ENCODE measurements at regions not wholly inside any gene's neighbourhood (a gene's known extent, or its start where the extent isn't known, plus 50 kb on each side); places are given as distances from the start of the nearest gene placed in this dataset.

DNA sequence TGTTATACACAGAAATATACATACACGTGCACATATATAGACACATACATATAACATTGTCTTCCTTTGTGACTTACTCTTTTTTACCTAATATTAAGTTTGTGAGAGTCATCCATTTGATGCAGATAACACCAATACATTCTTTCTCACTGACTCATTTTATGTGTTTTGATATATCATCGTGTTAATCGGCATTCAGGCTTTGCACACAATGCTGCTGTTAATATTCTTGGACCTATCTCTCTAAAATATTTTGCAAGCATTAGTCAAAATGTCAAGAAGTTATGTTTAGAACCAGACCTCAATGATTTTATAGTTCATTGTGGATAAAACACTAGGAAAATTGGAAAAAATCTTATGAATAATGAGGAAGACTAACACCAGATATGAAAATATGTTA is 441.1 kb downstream of the LRATD1 start:
- Histone ChIP-seq H3K27me3 (ENCODE audit: control insufficient read depth, insufficient read depth, low read length) (no peaks in the 10 kb centered on the region), H3K4me3 (ENCODE audit: low read length) (no peak overlapping the region), H3K9ac (ENCODE audit: low read length) (no peak overlapping the region), H3K4me1 (ENCODE audit: control insufficient read depth, insufficient read depth, low read length) (no peaks in the 10 kb centered on the region), H3K27ac (ENCODE audit: low read depth, low read length) (no peak overlapping the region), H3K36me3 (ENCODE audit: control insufficient read depth, insufficient read depth, low read length) (no peaks in the 10 kb centered on the region)

DNA sequence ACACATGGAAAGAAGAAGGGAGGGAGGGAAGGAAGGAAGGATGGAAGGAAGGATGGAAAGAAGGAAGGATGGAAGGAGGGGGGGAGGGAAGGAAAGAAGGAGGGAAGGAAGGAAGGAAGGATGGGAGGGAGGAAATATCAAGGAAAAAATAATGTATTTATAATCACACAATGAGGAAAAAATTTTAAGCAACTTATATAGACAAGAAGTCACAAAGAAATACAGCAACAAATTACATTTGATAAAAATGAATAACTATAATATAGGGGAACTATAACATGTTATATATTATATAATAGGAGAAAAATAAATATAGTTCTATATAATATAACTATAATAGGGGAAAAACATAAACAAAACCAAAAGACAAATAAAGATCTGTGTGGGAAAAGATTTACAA is 441.8 kb downstream of the LRATD1 start:
- Histone ChIP-seq H3K9ac (ENCODE audit: low read length) (no peak overlapping the region), H3K36me3 (ENCODE audit: control insufficient read depth, insufficient read depth, low read length) (no peaks in the 10 kb centered on the region), H3K4me3 (ENCODE audit: low read length) (no peak overlapping the region), H3K4me1 (ENCODE audit: control insufficient read depth, insufficient read depth, low read length) (no peaks in the 10 kb centered on the region), H3K27me3 (ENCODE audit: control insufficient read depth, insufficient read depth, low read length) (no peaks in the 10 kb centered on the region), H3K27ac (ENCODE audit: low read depth, low read length) (no peak overlapping the region)

DNA sequence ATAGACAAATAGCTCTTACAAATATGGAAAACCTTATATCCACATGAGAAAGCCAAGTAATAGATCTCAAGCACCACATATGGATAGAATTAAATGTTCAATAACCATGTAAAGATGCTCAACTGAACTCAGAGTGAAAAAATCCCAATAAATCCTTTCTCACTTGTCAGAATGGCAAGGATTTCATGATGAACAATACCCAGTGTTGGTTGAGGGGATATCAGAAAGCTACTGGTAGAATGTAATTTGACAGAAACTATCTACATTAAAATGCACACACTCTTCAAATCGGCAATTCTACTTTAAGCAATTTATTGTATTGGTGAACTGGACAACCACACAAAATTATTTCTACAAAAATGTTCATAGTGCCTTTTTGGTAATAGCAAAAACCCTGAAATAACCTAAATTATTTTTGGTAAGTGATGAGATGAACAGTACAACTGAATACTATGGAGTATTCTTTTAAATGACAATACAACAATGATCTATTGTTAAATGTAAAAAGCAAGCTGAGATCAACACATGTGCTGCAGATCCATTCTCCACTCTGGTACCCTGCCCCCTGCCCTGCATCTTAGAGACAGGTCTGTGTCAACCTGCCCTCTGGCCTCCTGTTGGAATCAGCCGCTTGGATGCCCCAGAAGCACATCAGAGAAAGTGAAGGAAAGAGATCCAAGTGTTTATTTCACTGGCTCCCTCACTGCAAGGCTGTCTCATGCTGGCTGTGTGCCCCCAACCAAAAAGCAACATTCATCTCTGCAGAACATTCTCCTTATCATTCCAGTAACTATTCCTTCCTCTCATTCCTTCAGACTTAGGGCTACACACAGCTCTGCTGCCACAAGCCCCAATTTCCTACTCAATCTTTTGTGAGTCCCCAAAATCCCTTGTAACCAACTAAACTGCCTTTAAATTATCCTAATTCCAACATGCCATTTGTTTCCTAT is 442.5 kb downstream of the LRATD1 start:
- Histone ChIP-seq H3K4me1 (ENCODE audit: control insufficient read depth, insufficient read depth, low read length) (no peaks in the 10 kb centered on the region), H3K27ac (ENCODE audit: low read depth, low read length) (no peak overlapping the region), H3K4me3 (ENCODE audit: low read length) (no peak overlapping the region), H3K9ac (ENCODE audit: low read length) (no peak overlapping the region), H3K27me3 (ENCODE audit: control insufficient read depth, insufficient read depth, low read length) (no peaks in the 10 kb centered on the region), H3K36me3 (ENCODE audit: control insufficient read depth, insufficient read depth, low read length) (no peaks in the 10 kb centered on the region)

DNA sequence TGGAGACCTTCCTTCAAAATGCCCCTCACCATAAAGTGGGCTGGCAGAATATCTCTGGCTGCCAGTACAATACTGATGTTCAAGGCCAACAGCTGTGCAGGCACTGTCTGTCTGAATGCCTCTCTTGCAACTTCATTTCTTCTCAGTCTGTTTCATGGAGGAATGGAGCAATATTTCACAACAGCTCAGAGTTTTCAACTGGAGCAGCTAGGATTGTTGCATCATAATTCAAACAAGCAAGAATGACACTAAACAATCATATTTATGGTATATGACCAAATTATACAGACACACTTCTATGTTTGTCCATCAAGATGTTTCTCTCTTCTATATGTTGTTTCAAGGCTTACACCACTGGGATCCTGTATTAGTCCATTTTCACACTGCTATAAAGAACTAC is 444.2 kb downstream of the LRATD1 start:
- no peaks in the 10 kb centered on the region for H3K36me3 ChIP-seq (ENCODE audit: control insufficient read depth, insufficient read depth, low read length)
- no peak overlapping the region for H3K9ac ChIP-seq (ENCODE audit: low read length)
- no peak overlapping the region for H3K4me3 ChIP-seq (ENCODE audit: low read length)
- no peaks in the 10 kb centered on the region for H3K4me1 ChIP-seq (ENCODE audit: control insufficient read depth, insufficient read depth, low read length)
- no peaks in the 10 kb centered on the region for H3K27me3 ChIP-seq (ENCODE audit: control insufficient read depth, insufficient read depth, low read length)
- H3K27ac ChIP-seq (ENCODE audit: low read depth, low read length), result no peak overlapping the region

GRCh38 chr2:15081356-15081755 is 448.8 kb downstream of the LRATD1 start:
- no peak overlapping the region for H3K4me3 ChIP-seq (ENCODE audit: low read length)
- H3K9ac ChIP-seq (ENCODE audit: low read length), result no peak overlapping the region
- no peak overlapping the region for H3K27ac ChIP-seq (ENCODE audit: low read depth, low read length)
- H3K36me3 ChIP-seq (ENCODE audit: control insufficient read depth, insufficient read depth, low read length), result no peaks in the 10 kb centered on the region
- no peaks in the 10 kb centered on the region for H3K27me3 ChIP-seq (ENCODE audit: control insufficient read depth, insufficient read depth, low read length)
- H3K4me1 ChIP-seq (ENCODE audit: control insufficient read depth, insufficient read depth, low read length), result no peaks in the 10 kb centered on the region

DNA sequence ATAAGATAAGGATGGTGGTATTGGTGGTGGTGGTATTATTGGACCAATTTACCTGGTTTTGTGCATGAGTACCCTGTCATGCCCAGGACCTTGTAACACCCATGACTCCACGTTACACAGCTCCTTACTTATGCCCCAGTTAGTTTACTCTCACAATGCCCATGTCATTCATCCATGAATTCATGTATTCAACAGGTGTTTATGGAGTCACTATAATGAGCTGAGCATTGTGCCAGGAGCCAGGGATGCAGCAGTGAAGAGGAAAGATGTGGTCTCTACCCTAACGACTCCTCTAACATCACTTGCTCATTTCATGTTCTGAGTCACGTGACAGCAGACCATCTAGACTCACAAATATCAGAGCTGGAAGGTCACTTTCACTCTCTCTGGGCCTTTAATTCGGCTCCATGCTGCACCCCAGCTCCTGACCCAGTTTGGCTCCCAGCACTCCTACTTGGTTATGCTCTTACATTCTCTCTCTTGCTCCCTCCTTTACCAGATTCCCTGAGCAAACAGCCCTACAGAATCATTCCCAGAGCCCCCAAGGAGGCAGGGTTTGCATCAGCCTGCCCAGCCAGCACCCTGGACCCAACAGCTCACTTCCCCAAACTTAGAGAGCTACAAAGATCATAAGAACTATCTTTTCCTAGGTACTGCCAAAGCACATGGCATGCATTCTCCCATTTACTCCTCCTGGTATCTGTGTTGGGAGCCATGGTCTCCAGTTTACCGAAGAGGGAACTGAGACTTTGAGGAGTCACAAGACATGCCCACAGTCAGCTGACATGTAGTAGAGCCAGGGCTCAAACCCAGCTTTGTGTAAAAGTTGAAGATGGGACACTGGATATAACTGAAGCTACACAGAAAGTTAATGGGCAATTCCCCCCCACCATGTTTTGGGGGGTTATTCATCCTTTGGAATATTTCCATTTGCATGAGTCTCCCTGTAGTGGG is 449.9 kb downstream of the LRATD1 start:
- Histone ChIP-seq H3K9ac (ENCODE audit: low read length) (no peak overlapping the region), H3K4me3 (ENCODE audit: low read length) (no peak overlapping the region), H3K27ac (ENCODE audit: low read depth, low read length) (no peak overlapping the region), H3K36me3 (ENCODE audit: control insufficient read depth, insufficient read depth, low read length) (no peaks in the 10 kb centered on the region), H3K4me1 (ENCODE audit: control insufficient read depth, insufficient read depth, low read length) (no peaks in the 10 kb centered on the region), H3K27me3 (ENCODE audit: control insufficient read depth, insufficient read depth, low read length) (no peaks in the 10 kb centered on the region)

- H3K9ac ChIP-seq (ENCODE audit: low read length), result no peak overlapping the region
- H3K4me1 ChIP-seq (ENCODE audit: control insufficient read depth, insufficient read depth, low read length), result no peaks in the 10 kb centered on the region
- H3K27ac ChIP-seq (ENCODE audit: low read depth, low read length), result no peak overlapping the region
- no peak overlapping the region for H3K4me3 ChIP-seq (ENCODE audit: low read length)
- H3K36me3 ChIP-seq (ENCODE audit: control insufficient read depth, insufficient read depth, low read length), result no peaks in the 10 kb centered on the region
- no peaks in the 10 kb centered on the region for H3K27me3 ChIP-seq (ENCODE audit: control insufficient read depth, insufficient read depth, low read length)
Observed at GRCh38 chr2:15084826-15085489, 452.4 kb downstream of the LRATD1 start.

DNA sequence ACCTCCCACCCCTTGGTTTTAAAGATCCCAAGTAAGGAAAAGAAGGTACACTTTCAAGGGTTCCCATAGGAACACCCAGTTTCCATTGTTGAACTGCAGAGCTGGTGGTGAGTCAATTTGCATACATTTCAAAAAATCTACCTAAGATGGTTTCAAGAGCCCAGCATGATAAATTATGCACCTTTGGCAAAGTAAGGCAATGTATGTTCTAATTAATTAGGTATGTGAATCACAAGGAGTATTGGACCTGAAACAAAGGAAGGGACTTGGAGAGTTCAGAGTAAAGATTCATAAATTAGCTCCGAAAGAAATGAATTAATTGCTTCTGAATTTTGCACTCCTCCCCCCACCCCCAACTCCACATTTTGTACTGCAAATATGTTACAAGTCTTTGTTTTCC is 459.7 kb downstream of the LRATD1 start:
- Histone ChIP-seq H3K4me3 (ENCODE audit: low read length) (no peak overlapping the region), H3K27ac (ENCODE audit: low read depth, low read length) (no peak overlapping the region), H3K4me1 (ENCODE audit: control insufficient read depth, insufficient read depth, low read length) (peaks cover 3% of the 10 kb centered on the region), H3K36me3 (ENCODE audit: control insufficient read depth, insufficient read depth, low read length) (no peaks in the 10 kb centered on the region), H3K27me3 (ENCODE audit: control insufficient read depth, insufficient read depth, low read length) (no peaks in the 10 kb centered on the region), H3K9ac (ENCODE audit: low read length) (no peak overlapping the region)

GRCh38 chr2:15092691-15093090 is 460.2 kb downstream of the LRATD1 start:
- H3K4me1 ChIP-seq (ENCODE audit: control insufficient read depth, insufficient read depth, low read length), result peaks cover 3% of the 10 kb centered on the region
- H3K27me3 ChIP-seq (ENCODE audit: control insufficient read depth, insufficient read depth, low read length), result no peaks in the 10 kb centered on the region
- H3K9ac ChIP-seq (ENCODE audit: low read length), result no peak overlapping the region
- no peak overlapping the region for H3K4me3 ChIP-seq (ENCODE audit: low read length)
- H3K27ac ChIP-seq (ENCODE audit: low read depth, low read length), result no peak overlapping the region
- no peaks in the 10 kb centered on the region for H3K36me3 ChIP-seq (ENCODE audit: control insufficient read depth, insufficient read depth, low read length)

DNA sequence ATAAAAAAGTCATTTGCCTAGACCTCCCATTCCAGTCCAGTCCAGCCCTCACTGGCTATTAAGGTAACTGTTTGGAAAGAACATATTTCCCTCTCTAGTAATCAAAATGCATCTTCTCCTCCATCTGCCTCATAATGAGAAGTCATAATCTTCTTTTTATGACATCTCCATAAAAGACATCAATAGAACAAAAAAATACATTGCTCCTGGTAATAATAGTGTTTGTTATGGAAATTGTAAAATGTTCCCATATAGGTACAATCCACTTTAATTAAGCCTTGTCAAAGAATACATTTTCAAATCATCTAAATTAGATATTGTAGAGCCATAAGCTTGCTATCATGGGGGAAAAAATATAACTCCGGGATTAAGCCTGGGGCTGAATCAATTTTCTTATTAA is 461.6 kb downstream of the LRATD1 start:
- no peak overlapping the region for H3K9ac ChIP-seq (ENCODE audit: low read length)
- H3K4me3 ChIP-seq (ENCODE audit: low read length), result no peak overlapping the region
- no peaks in the 10 kb centered on the region for H3K36me3 ChIP-seq (ENCODE audit: control insufficient read depth, insufficient read depth, low read length)
- H3K27ac ChIP-seq (ENCODE audit: low read depth, low read length), result no peak overlapping the region
- peaks cover 3% of the 10 kb centered on the region for H3K4me1 ChIP-seq (ENCODE audit: control insufficient read depth, insufficient read depth, low read length)
- no peaks in the 10 kb centered on the region for H3K27me3 ChIP-seq (ENCODE audit: control insufficient read depth, insufficient read depth, low read length)

DNA sequence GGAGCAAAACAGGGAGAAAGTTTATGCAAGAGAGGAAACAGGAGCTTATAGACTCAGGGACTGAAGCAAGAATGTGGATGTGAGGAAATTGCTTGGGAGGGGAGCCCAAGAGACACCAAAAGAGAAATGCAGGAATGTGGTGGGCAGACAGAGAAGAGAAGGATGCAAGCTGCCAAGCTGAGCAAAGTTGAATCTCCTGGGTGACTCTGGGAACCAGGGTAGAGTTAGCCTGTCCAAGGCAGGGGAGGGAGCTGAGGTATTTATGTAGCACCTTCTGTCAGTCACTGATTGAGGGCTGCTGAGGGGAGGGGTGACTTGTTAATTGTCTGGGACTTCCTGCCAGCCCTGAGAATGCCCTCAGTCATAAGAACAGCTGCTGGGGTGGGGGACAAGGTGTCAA is 464.3 kb downstream of the NBAS start:
- Histone ChIP-seq H3K9ac (ENCODE audit: low read length) (no peak overlapping the region), H3K4me3 (ENCODE audit: low read length) (no peak overlapping the region), H3K27me3 (ENCODE audit: control insufficient read depth, insufficient read depth, low read length) (no peaks in the 10 kb centered on the region), H3K4me1 (ENCODE audit: control insufficient read depth, insufficient read depth, low read length) (peaks cover 3% of the 10 kb centered on the region), H3K36me3 (ENCODE audit: control insufficient read depth, insufficient read depth, low read length) (no peaks in the 10 kb centered on the region), H3K27ac (ENCODE audit: low read depth, low read length) (no peak overlapping the region)

DNA sequence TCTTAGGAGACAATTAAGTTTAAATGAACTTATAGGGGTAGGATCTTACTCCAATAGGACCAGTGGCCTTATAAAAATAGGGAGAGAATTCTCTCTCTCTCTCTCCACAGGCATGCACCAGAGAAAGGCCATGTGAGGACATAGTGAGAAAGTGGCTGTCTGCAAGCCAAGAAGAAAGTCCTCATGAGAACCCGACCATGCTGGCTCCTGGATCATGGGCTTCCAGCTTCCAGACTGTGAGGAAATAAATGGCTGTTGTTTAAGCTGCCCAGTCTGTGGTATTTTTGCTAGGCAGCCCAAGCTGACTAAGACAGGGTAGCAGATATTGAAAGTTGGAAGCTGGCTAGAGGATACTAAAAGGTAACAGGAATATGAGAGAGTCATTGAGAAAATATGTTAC is 454.0 kb downstream of the NBAS start:
- H3K36me3 ChIP-seq (ENCODE audit: control insufficient read depth, insufficient read depth, low read length), result no peaks in the 10 kb centered on the region
- no peak overlapping the region for H3K9ac ChIP-seq (ENCODE audit: low read length)
- H3K4me1 ChIP-seq (ENCODE audit: control insufficient read depth, insufficient read depth, low read length), result peaks cover 5% of the 10 kb centered on the region
- H3K27ac ChIP-seq (ENCODE audit: low read depth, low read length), result no peak overlapping the region
- no peaks in the 10 kb centered on the region for H3K27me3 ChIP-seq (ENCODE audit: control insufficient read depth, insufficient read depth, low read length)
- no peak overlapping the region for H3K4me3 ChIP-seq (ENCODE audit: low read length)
